VCaP (cell line): ENCODE measurements at regions not wholly inside any gene's neighbourhood (a gene's known extent, or its start where the extent isn't known, plus 50 kb on each side); places are given as distances from the start of the nearest gene placed in this dataset.

ENCODE experiments used
- H3K27ac ChIP-seq: fragments of 450-650 bp; 2 replicates; pipeline ENCODE4 v1.5.1; 2017
- TF ChIP-seq, protein P1 (sequence below): fragments of 450-650 bp; conservative IDR thresholded peaks from 2 replicates; pipeline ENCODE4 v1.5.1; 2017; ENCODE audit warnings: mild to moderate bottlenecking, moderate library complexity

DNA sequence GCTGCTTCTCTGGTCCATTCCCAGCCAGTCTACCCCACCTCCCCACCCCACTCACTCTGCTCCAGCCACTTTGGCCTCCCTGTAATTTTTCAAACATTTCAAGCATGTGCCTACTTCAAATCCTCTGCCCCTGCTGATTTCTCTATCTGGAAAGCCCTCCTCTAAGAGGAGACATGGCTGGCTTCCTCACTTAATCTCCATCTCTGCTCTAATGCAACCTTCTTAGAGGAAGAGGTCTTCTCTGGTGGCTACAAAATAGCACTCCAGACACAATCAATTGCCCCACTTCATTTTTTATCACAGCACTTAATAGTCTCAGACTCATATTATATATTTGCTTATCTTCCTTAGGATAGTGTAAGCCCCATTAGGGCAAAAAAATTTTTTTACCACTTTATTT lies 161.1 kb upstream of the SLC39A10 start:
- H3K27ac ChIP-seq: no peak overlapping the region
- TF ChIP-seq, protein P1, sequence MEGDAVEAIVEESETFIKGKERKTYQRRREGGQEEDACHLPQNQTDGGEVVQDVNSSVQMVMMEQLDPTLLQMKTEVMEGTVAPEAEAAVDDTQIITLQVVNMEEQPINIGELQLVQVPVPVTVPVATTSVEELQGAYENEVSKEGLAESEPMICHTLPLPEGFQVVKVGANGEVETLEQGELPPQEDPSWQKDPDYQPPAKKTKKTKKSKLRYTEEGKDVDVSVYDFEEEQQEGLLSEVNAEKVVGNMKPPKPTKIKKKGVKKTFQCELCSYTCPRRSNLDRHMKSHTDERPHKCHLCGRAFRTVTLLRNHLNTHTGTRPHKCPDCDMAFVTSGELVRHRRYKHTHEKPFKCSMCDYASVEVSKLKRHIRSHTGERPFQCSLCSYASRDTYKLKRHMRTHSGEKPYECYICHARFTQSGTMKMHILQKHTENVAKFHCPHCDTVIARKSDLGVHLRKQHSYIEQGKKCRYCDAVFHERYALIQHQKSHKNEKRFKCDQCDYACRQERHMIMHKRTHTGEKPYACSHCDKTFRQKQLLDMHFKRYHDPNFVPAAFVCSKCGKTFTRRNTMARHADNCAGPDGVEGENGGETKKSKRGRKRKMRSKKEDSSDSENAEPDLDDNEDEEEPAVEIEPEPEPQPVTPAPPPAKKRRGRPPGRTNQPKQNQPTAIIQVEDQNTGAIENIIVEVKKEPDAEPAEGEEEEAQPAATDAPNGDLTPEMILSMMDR: no peak

DNA sequence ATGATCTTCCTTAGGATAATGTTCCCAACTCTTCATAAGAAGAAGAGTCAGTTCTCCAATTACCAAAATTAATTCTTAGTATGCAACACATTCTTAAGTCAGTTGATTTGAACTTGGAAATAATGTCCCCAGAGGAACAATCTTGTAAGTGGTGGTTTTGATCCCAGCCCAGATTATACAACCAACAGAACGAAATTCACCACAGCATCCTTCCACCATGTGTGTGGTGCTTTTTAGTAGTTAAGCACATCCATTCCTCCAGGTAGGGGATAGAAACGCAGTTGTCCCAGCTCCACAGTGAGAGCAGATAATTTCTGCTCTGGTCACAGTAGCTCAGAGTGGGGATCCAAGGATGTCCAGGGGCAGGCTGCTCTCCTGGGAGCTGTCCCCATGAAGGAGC lies 161.7 kb upstream of the SLC39A10 start:
- H3K27ac ChIP-seq: no peak overlapping the region
- TF ChIP-seq, protein P1: no peak

DNA sequence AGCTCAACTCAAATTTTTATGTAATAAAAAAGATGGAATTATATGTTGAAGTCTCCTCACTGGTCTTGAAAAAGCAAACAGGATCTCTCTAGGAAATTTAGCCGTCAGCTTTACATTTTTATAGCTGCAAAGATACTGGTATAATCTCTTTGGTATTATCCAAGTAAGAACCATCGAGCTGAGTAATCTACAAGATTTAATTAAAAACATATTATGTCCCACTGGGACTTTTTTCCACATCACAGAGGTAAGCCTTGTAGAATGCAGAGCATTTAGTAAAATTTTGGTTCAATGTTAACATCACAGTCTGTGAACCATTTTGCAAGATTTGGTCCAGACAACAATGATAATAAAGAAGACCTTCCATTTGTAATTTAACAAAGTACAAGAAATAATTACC lies 162.6 kb upstream of the SLC39A10 start:
- H3K27ac ChIP-seq: no peak overlapping the region
- TF ChIP-seq, protein P1: no peak

DNA sequence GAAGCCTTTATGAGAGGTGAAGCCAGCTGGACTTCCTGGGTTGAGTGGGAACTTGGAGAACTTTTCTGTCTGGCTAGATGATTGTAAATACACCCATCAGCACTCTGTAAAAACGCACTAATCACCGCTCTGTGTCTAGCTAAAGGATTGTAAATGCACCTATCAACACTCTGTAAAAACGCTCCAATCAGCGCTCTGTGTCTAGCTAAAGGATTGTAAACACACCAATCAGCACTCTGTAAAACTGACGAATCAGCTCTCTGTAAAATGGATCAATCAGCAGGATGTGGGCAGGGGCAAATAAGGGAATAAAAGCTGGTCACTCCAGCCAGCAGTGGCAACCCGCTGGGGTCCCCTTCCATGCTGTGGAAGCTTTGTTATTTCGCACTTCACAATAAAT lies 163.6 kb upstream of the SLC39A10 start:
- TF ChIP-seq, protein P1: no peak
- no peak overlapping the region for H3K27ac ChIP-seq

DNA sequence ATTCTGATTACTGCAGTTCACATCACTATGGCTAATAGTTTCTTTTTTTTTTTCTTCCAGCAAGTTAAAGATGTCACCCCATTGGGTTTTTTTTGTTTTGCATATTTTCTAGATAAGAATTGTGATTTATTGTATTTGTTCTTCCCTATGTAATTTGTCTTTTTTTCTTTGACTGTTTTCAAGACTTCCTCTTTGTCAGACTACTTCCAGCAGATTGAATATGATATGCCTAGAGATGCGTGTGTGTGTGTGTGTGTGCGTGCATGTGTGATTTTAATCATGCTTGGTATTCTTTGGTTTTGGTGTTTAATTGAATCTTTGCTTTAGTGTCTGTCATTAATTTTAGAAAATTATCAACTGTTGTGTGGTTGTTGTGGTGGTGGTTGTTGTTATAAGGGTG lies 166.7 kb upstream of the SLC39A10 start:
- TF ChIP-seq, protein P1: no peak
- no peak overlapping the region for H3K27ac ChIP-seq

DNA sequence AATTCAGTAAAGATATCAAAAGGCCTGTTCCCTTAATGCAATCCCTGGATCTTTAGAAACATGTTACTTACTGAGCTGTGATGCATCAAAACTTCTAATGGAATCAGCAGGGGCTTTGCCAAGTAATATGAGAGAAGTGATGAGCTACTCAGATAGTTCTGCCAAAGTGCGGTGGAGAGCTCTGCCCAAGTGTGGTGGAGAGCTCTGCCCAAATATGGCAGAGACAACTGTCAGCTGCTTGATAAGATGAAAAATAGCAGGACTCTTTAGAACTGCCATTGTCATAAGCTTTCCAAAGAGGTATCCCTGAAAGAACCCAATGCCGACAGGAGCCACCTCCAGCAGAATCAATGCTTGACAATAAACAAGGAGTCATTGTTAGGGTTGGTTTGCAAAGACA lies 167.9 kb upstream of the SLC39A10 start:
- TF ChIP-seq, protein P1: no peak
- H3K27ac ChIP-seq: peak overlapping the region; percentile 13; the same call in 1 of the 2 replicates

DNA sequence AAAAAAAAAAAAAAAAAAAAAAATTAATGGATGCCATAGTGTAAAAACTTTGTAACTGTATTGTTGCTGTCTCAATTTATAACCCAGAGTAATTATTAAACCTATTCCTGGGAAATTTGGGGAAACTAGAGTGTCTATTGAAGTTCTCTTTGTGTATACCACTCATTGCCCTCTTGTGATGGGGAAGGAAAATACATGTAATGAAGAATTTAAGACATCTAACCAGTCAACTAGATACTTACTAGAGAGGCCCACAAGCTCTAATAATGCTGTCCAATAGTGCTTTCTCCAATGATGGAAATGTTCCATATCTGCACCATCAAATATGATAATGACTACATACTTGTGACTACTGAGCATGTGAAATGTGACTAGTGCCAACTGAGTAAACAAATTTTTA lies 168.5 kb upstream of the SLC39A10 start:
- peak overlapping the region; percentile 13; the same call in 1 of the 2 replicates for H3K27ac ChIP-seq
- TF ChIP-seq, protein P1: no peak
